DND-41 (cell line): ENCODE measurements at regions not wholly inside any gene's neighbourhood (a gene's known extent, or its start where the extent isn't known, plus 50 kb on each side); places are given as distances from the start of the nearest gene placed in this dataset.

ENCODE experiments used
- EZH2 ChIP-seq: IDR thresholded peaks from 3 replicates; pipeline ENCODE4 v1.6.1; 2012; ENCODE audit warnings: borderline replicate concordance, low read depth, mild to moderate bottlenecking, moderate library complexity, low read length, inconsistent platforms; ENCODE audit not compliant: severe bottlenecking
- TF ChIP-seq, protein P1 (sequence below): IDR thresholded peaks from 2 replicates; pipeline ENCODE4 v1.5.1; 2012; ENCODE audit warnings: borderline replicate concordance, low read length, moderate library complexity, mild to moderate bottlenecking; ENCODE audit not compliant: poor library complexity, severe bottlenecking; ENCODE audit errors: extremely low read depth

DNA sequence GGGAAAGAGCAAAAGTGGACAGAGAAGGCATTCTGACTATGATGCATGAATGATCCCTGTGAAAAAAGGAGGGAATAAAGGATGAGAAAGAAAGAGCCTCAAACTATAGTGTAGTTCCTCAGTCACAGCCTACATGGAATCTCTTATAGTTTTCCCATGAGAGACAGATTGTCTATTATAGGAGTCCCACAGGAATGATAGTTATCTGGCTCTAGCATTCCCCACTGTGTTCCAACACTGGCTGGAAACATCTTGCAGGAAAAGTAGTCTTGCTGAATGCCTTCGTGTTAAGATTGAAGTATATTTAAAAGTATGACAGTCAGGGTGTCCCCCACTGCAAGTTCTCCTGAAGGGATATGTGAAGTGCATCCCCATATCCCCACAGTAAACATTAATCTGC lies 641.5 kb upstream of the NECTIN3 start:
- TF ChIP-seq, protein P1, sequence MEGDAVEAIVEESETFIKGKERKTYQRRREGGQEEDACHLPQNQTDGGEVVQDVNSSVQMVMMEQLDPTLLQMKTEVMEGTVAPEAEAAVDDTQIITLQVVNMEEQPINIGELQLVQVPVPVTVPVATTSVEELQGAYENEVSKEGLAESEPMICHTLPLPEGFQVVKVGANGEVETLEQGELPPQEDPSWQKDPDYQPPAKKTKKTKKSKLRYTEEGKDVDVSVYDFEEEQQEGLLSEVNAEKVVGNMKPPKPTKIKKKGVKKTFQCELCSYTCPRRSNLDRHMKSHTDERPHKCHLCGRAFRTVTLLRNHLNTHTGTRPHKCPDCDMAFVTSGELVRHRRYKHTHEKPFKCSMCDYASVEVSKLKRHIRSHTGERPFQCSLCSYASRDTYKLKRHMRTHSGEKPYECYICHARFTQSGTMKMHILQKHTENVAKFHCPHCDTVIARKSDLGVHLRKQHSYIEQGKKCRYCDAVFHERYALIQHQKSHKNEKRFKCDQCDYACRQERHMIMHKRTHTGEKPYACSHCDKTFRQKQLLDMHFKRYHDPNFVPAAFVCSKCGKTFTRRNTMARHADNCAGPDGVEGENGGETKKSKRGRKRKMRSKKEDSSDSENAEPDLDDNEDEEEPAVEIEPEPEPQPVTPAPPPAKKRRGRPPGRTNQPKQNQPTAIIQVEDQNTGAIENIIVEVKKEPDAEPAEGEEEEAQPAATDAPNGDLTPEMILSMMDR, result no peak
- no peak for TF ChIP-seq EZH2
